C4-2B (cell line): ENCODE measurements at regions not wholly inside any gene's neighbourhood (a gene's known extent, or its start where the extent isn't known, plus 50 kb on each side); places are given as distances from the start of the nearest gene placed in this dataset.

Source experiments
- CTCF ChIP-seq: fragments of 450-650 bp; conservative IDR thresholded peaks from 2 replicates; pipeline ENCODE4 v1.5.1; 2017; ENCODE audit warnings: mild to moderate bottlenecking
- ZFX ChIP-seq: fragments of 450-650 bp; IDR thresholded peaks from 2 replicates; pipeline ENCODE4 v1.6.1; 2017

DNA sequence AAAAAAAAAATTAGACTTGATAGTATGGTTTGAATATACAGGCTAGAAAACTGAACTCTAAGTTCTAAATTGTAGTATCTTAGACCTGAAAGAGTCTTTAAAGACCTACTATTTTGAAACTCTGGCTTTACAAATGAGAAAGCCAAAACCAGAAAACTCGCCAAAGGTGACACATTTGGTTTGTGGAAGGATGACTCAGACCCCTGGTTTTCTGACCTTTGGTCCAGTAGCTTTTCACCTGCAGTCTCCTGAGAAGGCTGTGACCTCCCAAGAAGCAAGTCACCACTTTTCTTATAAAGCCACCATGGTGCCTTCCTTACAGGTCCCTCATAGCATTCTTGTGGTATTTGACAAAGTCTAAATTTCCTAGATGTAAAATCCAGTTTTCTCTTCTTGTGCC, 102.1 kb upstream of the CEP78 start:
- TF ChIP-seq CTCF (no peak), ZFX (no peak)
